ENCODE measurements at regions not wholly inside any gene's neighbourhood (a gene's known extent, or its start where the extent isn't known, plus 50 kb on each side); places are given as distances from the start of the nearest gene placed in this dataset.

DNA sequence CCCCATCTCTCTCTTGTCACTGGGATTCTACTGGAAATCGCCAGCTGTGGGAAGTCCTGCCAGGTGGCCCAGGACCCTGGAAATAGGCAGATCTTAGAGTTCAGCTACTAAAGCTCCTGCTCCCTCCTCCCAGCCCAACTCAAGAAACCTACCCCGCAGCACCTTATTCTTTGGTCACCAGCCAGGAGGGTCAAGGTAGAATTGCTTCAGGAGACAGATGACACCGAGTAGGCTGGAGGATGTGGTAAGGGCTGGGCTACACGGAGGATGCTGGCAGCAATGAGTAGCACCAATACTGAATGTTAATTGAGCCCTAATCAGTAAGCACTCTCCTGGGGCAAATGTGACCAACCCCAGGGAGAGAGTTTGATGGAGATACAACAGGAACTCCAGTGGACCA, 119.7 kb upstream of the VASH1 start:
- TF ChIP-seq GATA3 (IDR thresholded peaks at IDR 0.05; ENCODE audit: low read depth, low read length) (no peak), GATA2 (IDR thresholded peaks at IDR 0.05; ENCODE audit: low read depth, low read length) (no peak)

Data from SH-SY5Y (cell line).